Endodermal cell (in vitro differentiated cells): ENCODE measurements at regions not wholly inside any gene's neighbourhood (a gene's known extent, or its start where the extent isn't known, plus 50 kb on each side); places are given as distances from the start of the nearest gene placed in this dataset.

Experiments used
- DNase-seq: peaks from one replicate; pipeline ENCODE4 v3.0.0-alpha.2; 2017
- H3K27ac ChIP-seq: 2 replicates; pipeline ENCODE4 v1.5.1; 2013; ENCODE audit warnings: mild to moderate bottlenecking, low read depth, low read length, moderate library complexity
- H3K27me3 ChIP-seq: 2 replicates; pipeline ENCODE4 v1.6.1; 2013; ENCODE audit warnings: mild to moderate bottlenecking, low read length, moderate library complexity; ENCODE audit not compliant: insufficient read depth, control insufficient read depth, poor library complexity, severe bottlenecking
- H3K36me3 ChIP-seq: 2 replicates; pipeline ENCODE4 v1.7.0; 2013; ENCODE audit warnings: mild to moderate bottlenecking, low read length, moderate library complexity; ENCODE audit not compliant: control insufficient read depth, insufficient read depth
- H3K4me1 ChIP-seq: one replicate; pipeline ENCODE4 v1.7.0; 2013; ENCODE audit warnings: low read length; ENCODE audit not compliant: control insufficient read depth, insufficient read depth
- H3K4me3 ChIP-seq: 2 replicates; pipeline ENCODE4 v1.5.1; 2013; ENCODE audit warnings: mild to moderate bottlenecking, low read length, moderate library complexity
- H3K9ac ChIP-seq: 2 replicates; pipeline ENCODE4 v1.6.1; 2013; ENCODE audit warnings: mild to moderate bottlenecking, low read length, moderate library complexity; ENCODE audit not compliant: poor library complexity, severe bottlenecking; ENCODE audit errors: extremely low read depth
- H3K9me3 ChIP-seq: 2 replicates; pipeline ENCODE4 v1.6.1; 2013; ENCODE audit warnings: mild to moderate bottlenecking, low read length, moderate library complexity; ENCODE audit not compliant: control insufficient read depth
- H3K27ac Mint-ChIP-seq: 2 replicates; pipeline ENCODE4 v1.8.0; 2020; ENCODE audit warnings: mixed read lengths
- H3K27me3 Mint-ChIP-seq: 2 replicates; pipeline ENCODE4 v1.8.0; 2021; ENCODE audit warnings: mild to moderate bottlenecking, mixed read lengths; ENCODE audit not compliant: insufficient read depth
- H3K36me3 Mint-ChIP-seq: 2 replicates; pipeline ENCODE4 v1.8.0; 2020; ENCODE audit warnings: low read depth, mixed read lengths
- H3K4me1 Mint-ChIP-seq: 2 replicates; pipeline ENCODE4 v1.8.0; 2020; ENCODE audit warnings: mixed read lengths
- H3K4me3 Mint-ChIP-seq: 2 replicates; pipeline ENCODE4 v1.8.0; 2020; ENCODE audit warnings: mild to moderate bottlenecking, moderate library complexity, mixed read lengths
- H3K9me3 Mint-ChIP-seq: 2 replicates; pipeline ENCODE4 v1.8.0; 2020; ENCODE audit warnings: mild to moderate bottlenecking, mixed read lengths
- WGBS, 2 experiments: methylation state at CpG; one replicate each; pipeline versions ENCODE4 v1.1.5 to v1.1.7; 2013; ENCODE audit warnings: missing lambda C conversion rate in 2 of 2, mixed read lengths in 1 of 2; ENCODE audit not compliant: insufficient coverage in 1 of 2, insufficient read length in 1 of 2; 5-methylcytosine and 5-hydroxymethylcytosine counted together
- TF ChIP-seq, protein P1 (sequence below): fragments of 200-600 bp; sonication (generic); conservative IDR thresholded peaks from 2 replicates; pipeline ENCODE4 v1.5.0; 2021; ENCODE audit warnings: antibody characterized with exemption, mild to moderate bottlenecking

DNA sequence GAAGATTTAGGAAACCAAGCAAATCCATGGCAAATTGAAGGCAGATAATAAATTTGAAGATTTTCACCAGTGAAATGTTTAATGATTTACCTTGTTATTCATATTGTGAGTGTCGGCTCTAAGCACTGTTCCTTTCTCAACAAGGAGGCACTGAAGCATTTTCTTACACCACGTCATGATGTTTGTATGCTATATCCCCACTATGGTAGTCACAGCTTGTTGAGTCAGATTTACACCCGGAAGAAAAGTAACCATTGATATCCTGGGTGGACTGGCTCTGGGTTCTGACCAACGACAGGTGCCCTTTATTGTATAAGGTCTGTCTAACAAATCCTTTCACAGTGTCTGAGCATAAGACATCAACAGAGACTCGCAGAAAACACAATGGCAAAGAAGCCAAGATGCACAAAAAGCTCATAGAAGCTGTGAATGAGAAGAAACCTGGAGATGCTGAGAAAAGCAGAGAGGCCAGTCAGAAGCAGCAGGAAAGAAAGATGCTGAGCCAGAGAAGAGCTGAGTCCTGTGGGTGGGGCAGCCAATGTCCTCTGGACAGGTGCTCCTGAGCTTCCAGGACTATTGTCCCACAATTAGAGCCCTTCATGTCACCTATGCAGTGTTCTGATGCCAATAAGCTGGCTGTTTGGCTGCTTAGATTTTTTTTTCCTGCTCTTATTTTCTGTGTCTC is 49.7 kb upstream of the ARHGAP5 start:
- H3K27me3 Mint-ChIP-seq: no peaks in the 10 kb centered on the region
- Histone ChIP-seq H3K27ac (no peak overlapping the region), H3K36me3 (no peaks in the 10 kb centered on the region), H3K9me3 (no peaks in the 10 kb centered on the region), H3K9ac (no peak overlapping the region), H3K4me3 (no peak overlapping the region), H3K27me3 (no peaks in the 10 kb centered on the region), H3K4me1 (no peaks in the 10 kb centered on the region)
- H3K4me1 Mint-ChIP-seq: no peaks in the 10 kb centered on the region
- no peaks in the 10 kb centered on the region for H3K36me3 Mint-ChIP-seq
- TF ChIP-seq, protein P1, sequence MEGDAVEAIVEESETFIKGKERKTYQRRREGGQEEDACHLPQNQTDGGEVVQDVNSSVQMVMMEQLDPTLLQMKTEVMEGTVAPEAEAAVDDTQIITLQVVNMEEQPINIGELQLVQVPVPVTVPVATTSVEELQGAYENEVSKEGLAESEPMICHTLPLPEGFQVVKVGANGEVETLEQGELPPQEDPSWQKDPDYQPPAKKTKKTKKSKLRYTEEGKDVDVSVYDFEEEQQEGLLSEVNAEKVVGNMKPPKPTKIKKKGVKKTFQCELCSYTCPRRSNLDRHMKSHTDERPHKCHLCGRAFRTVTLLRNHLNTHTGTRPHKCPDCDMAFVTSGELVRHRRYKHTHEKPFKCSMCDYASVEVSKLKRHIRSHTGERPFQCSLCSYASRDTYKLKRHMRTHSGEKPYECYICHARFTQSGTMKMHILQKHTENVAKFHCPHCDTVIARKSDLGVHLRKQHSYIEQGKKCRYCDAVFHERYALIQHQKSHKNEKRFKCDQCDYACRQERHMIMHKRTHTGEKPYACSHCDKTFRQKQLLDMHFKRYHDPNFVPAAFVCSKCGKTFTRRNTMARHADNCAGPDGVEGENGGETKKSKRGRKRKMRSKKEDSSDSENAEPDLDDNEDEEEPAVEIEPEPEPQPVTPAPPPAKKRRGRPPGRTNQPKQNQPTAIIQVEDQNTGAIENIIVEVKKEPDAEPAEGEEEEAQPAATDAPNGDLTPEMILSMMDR: no peak
- H3K4me3 Mint-ChIP-seq: no peak overlapping the region
- DNase-seq: no peak
- WGBS, 2 experiments: 93% methylated on average over 5 of the region's 5 CpGs
- H3K27ac Mint-ChIP-seq: no peak overlapping the region
- H3K9me3 Mint-ChIP-seq: no peaks in the 10 kb centered on the region
